ENCODE measurements at regions not wholly inside any gene's neighbourhood (a gene's known extent, or its start where the extent isn't known, plus 50 kb on each side); places are given as distances from the start of the nearest gene placed in this dataset.

DNA sequence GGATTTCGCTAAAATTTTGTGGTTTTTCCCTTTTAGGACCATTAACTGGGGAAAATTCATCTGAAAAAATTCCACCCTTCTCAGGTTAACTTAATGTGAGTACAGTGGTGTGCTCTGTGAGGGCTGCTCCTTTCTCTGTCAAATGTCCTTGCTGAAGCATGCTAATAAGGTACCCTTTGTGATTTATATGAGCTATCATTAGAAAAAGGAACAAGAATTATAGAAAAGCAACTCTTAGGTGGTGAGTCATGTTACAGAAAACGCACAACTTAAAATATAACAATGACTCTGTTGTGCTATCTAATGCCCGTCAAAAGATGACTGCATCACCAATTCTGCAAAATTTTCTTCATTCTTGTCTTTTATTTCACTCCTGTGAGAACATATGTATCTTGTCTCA, 162.0 kb upstream of the MAGI2 start:
- H3K4me3 Mint-ChIP-seq (ENCODE audit: unreplicated experiment), result no peak overlapping the region
- CTCF ChIA-PET, result no interaction called here

DNA sequence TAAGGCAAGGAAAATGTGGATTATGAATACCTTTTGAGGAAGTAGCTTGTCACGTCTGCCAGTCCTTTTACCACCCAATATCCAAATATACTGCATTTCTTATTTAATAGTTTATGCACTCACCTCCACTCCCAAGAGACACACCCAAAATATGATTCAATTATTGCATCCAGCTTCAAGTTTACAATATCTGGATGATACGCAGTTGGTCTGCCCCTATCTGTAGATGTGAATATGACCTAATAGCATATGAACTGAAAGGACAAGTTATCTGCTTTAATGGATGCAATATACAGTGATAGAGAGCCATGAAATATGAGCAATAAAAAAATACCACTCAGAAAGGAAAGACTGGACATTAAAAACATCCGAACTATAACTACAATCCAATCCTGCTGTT, 159.4 kb upstream of the MAGI2 start:
- Mint-ChIP-seq H3K9me3 (ENCODE audit: unreplicated experiment) (no peaks in the 10 kb centered on the region), H3K4me1 (ENCODE audit: low read depth, unreplicated experiment) (peaks cover 15% of the 10 kb centered on the region), H3K27me3 (ENCODE audit: insufficient read depth, unreplicated experiment) (no peaks in the 10 kb centered on the region), H3K36me3 (ENCODE audit: insufficient read depth, unreplicated experiment) (peaks cover 4% of the 10 kb centered on the region), H3K27ac (ENCODE audit: unreplicated experiment) (no peak overlapping the region), H3K4me3 (ENCODE audit: unreplicated experiment) (no peak overlapping the region)
- CTCF ChIA-PET, result no interaction called here
- peaks cover 21% of the 10 kb centered on the region for H3K4me1 ChIP-seq
- H3K36me3 ChIP-seq (ENCODE audit: control insufficient read depth, insufficient read depth, low read length), result no peaks in the 10 kb centered on the region
- H3K27me3 ChIP-seq (replicated peaks; ENCODE audit: control insufficient read depth, insufficient read depth, low read length), result no peaks in the 10 kb centered on the region
- POLR2A ChIA-PET, result no interaction called here
- no peak overlapping the region for H3K4me3 ChIP-seq (ENCODE audit: low read depth, low read length)
- BruUV-seq (replicated peaks), result no TSS peak
- H3K9me3 ChIP-seq, result no peaks in the 10 kb centered on the region
- TF ChIP-seq, protein P1, sequence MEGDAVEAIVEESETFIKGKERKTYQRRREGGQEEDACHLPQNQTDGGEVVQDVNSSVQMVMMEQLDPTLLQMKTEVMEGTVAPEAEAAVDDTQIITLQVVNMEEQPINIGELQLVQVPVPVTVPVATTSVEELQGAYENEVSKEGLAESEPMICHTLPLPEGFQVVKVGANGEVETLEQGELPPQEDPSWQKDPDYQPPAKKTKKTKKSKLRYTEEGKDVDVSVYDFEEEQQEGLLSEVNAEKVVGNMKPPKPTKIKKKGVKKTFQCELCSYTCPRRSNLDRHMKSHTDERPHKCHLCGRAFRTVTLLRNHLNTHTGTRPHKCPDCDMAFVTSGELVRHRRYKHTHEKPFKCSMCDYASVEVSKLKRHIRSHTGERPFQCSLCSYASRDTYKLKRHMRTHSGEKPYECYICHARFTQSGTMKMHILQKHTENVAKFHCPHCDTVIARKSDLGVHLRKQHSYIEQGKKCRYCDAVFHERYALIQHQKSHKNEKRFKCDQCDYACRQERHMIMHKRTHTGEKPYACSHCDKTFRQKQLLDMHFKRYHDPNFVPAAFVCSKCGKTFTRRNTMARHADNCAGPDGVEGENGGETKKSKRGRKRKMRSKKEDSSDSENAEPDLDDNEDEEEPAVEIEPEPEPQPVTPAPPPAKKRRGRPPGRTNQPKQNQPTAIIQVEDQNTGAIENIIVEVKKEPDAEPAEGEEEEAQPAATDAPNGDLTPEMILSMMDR (IDR thresholded peaks at IDR 0.05; ENCODE audit: insufficient read depth in 1 of 2, low read depth in 1 of 2, low read length in 1 of 2, severe bottlenecking in 1 of 2, unreplicated experiment in 1 of 2), result no peak
- DNase-seq, result no peak
- intact Hi-C loops (cut with micrococcal nuclease; ENCODE audit: unreplicated experiment), result no loop called here

More for the DNA sequence above, 162.0 kb upstream of the MAGI2 start:
- no peaks in the 10 kb centered on the region for H3K9me3 Mint-ChIP-seq (ENCODE audit: unreplicated experiment)
- H3K36me3 Mint-ChIP-seq (ENCODE audit: insufficient read depth, unreplicated experiment), result no peaks in the 10 kb centered on the region
- H3K27me3 ChIP-seq (replicated peaks; ENCODE audit: control insufficient read depth, insufficient read depth, low read length), result no peaks in the 10 kb centered on the region
- no peaks in the 10 kb centered on the region for H3K27me3 Mint-ChIP-seq (ENCODE audit: insufficient read depth, unreplicated experiment)
- no peaks in the 10 kb centered on the region for H3K9me3 ChIP-seq
- H3K4me1 ChIP-seq, result peaks cover 11% of the 10 kb centered on the region
- TF ChIP-seq, protein P1 (IDR thresholded peaks at IDR 0.05; ENCODE audit: insufficient read depth in 1 of 2, low read depth in 1 of 2, low read length in 1 of 2, severe bottlenecking in 1 of 2, unreplicated experiment in 1 of 2), result no peak
- intact Hi-C loops (cut with micrococcal nuclease; ENCODE audit: unreplicated experiment), result no loop called here
- no peaks in the 10 kb centered on the region for H3K36me3 ChIP-seq (ENCODE audit: control insufficient read depth, insufficient read depth, low read length)
- no peak for DNase-seq
- no peak overlapping the region for H3K4me3 ChIP-seq (ENCODE audit: low read depth, low read length)
- BruUV-seq (replicated peaks), result no TSS peak
- H3K4me1 Mint-ChIP-seq (ENCODE audit: low read depth, unreplicated experiment), result peaks cover 16% of the 10 kb centered on the region
- POLR2A ChIA-PET, result no interaction called here
- H3K27ac Mint-ChIP-seq (ENCODE audit: unreplicated experiment), result no peak overlapping the region

DNA sequence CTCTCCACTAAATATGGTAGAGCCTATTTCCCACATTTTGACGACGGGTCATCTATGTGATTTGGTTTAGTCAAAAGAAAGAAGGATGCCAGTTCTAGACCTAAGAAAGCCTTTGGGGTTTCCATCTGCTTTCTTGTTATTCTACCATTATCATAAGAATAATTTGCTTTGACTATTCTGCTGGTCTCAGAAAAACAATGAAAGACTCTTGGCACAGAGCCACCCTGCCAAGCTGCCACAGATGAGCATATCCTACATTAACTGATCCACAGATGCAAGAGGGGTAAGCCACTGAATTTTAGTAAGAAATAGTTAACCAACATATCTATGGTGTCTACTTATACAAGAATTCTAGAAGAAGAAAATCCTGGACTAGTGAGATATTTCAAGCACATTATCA, 158.6 kb upstream of the MAGI2 start:
- H3K4me1 Mint-ChIP-seq (ENCODE audit: low read depth, unreplicated experiment), result peaks cover 18% of the 10 kb centered on the region
- H3K27me3 Mint-ChIP-seq (ENCODE audit: insufficient read depth, unreplicated experiment), result no peaks in the 10 kb centered on the region
- Histone ChIP-seq H3K36me3 (ENCODE audit: control insufficient read depth, insufficient read depth, low read length) (no peaks in the 10 kb centered on the region), H3K27me3 (replicated peaks; ENCODE audit: control insufficient read depth, insufficient read depth, low read length) (no peaks in the 10 kb centered on the region), H3K9me3 (no peaks in the 10 kb centered on the region), H3K4me3 (ENCODE audit: low read depth, low read length) (no peak overlapping the region), H3K4me1 (peaks cover 28% of the 10 kb centered on the region)
- TF ChIP-seq, protein P1 (IDR thresholded peaks at IDR 0.05; ENCODE audit: insufficient read depth in 1 of 2, low read depth in 1 of 2, low read length in 1 of 2, severe bottlenecking in 1 of 2, unreplicated experiment in 1 of 2), result no peak
- BruUV-seq (replicated peaks), result no TSS peak
- no peak overlapping the region for H3K4me3 Mint-ChIP-seq (ENCODE audit: unreplicated experiment)
- POLR2A ChIA-PET, result no interaction called here
- peaks cover 7% of the 10 kb centered on the region for H3K36me3 Mint-ChIP-seq (ENCODE audit: insufficient read depth, unreplicated experiment)
- no peak for DNase-seq
- peaks cover 8% of the 10 kb centered on the region for H3K9me3 Mint-ChIP-seq (ENCODE audit: unreplicated experiment)
- no peak overlapping the region for H3K27ac Mint-ChIP-seq (ENCODE audit: unreplicated experiment)
- CTCF ChIA-PET, result no interaction called here
- intact Hi-C loops (cut with micrococcal nuclease; ENCODE audit: unreplicated experiment), result no loop called here
